ENCODE measurements at regions not wholly inside any gene's neighbourhood (a gene's known extent, or its start where the extent isn't known, plus 50 kb on each side); places are given as distances from the start of the nearest gene placed in this dataset.

DNA sequence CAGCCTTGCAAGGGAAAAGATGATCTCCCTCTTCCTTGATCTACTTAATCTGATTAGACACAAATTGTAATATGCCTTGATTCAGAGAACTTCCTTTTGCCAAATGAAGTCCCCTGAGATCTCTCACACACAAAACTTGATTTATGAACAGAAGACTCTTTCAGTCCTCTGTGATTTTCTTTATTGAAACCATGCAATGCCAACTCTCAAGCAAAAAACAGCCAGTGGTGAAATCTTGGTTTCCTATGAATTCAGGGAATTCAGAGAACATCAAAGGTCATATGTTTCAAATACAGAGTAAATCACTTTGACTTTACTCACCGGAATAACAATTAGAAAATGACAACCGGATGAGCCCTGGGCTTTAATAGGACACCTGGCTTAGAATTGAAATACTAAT lies 211.7 kb downstream of the ABHD5 start:
- TF ChIP-seq, protein P1, sequence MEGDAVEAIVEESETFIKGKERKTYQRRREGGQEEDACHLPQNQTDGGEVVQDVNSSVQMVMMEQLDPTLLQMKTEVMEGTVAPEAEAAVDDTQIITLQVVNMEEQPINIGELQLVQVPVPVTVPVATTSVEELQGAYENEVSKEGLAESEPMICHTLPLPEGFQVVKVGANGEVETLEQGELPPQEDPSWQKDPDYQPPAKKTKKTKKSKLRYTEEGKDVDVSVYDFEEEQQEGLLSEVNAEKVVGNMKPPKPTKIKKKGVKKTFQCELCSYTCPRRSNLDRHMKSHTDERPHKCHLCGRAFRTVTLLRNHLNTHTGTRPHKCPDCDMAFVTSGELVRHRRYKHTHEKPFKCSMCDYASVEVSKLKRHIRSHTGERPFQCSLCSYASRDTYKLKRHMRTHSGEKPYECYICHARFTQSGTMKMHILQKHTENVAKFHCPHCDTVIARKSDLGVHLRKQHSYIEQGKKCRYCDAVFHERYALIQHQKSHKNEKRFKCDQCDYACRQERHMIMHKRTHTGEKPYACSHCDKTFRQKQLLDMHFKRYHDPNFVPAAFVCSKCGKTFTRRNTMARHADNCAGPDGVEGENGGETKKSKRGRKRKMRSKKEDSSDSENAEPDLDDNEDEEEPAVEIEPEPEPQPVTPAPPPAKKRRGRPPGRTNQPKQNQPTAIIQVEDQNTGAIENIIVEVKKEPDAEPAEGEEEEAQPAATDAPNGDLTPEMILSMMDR (IDR thresholded peaks at IDR 0.05), result no peak
- H3K4me1 ChIP-seq (ENCODE audit: control insufficient read depth, insufficient read depth, low read length), result no peaks in the 10 kb centered on the region
- intact Hi-C loops (cut with micrococcal nuclease), result no loop called here
- H3K27ac ChIP-seq (ENCODE audit: low read length), result no peak overlapping the region
- Mint-ChIP-seq H3K9me3 (peaks cover 0 to 4% of the 10 kb centered on the region in 2 donors), H3K4me1 (no peaks in the 10 kb centered on the region), H3K4me3 (no peak overlapping the region), H3K27me3 (ENCODE audit: low read depth in 2 of 2) (peaks cover 22 to 27% of the 10 kb centered on the region in 2 donors), H3K36me3 (no peaks in the 10 kb centered on the region), H3K27ac (no peak overlapping the region)
- no peak overlapping the region for H3K4me3 ChIP-seq (ENCODE audit: low read length)
- peaks cover 3% of the 10 kb centered on the region for H3K27me3 ChIP-seq (ENCODE audit: control insufficient read depth, insufficient read depth, low read length)
- no peak for DNase-seq
- no peak for ATAC-seq
- H3K36me3 ChIP-seq (ENCODE audit: control insufficient read depth, insufficient read depth, low read length), result no peaks in the 10 kb centered on the region
- WGBS (ENCODE audit: insufficient coverage), result 100% methylated on average over 1 of the region's 2 CpGs
- H3K9me3 ChIP-seq (ENCODE audit: control insufficient read depth, insufficient read depth, low read length), result no peaks in the 10 kb centered on the region

DNA sequence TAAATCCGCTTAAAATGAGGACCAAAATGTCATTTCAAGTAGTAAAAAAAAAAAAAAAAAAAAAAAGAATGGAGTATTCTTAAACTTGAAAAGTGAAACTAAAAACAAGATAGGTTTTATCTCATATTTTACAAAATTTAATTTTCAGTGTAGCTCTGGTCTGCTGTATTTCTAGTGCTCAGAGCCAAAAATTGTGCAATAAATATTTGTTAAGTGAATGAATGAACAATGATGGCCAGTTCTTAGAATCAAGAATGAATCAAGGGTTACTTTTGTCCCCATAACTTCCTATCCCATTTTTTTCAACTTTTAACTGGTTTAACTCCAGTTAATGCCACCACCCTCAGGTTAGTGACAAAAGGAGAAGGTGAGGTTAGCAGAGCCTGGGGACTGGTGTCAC lies 214.4 kb downstream of the ABHD5 start:
- intact Hi-C loops (cut with micrococcal nuclease), result no loop called here
- H3K4me1 ChIP-seq (ENCODE audit: control insufficient read depth, insufficient read depth, low read length), result no peaks in the 10 kb centered on the region
- H3K36me3 ChIP-seq (ENCODE audit: control insufficient read depth, insufficient read depth, low read length), result no peaks in the 10 kb centered on the region
- TF ChIP-seq, protein P1 (IDR thresholded peaks at IDR 0.05), result no peak
- Mint-ChIP-seq H3K27ac (no peak overlapping the region), H3K9me3 (peaks cover 0 to 4% of the 10 kb centered on the region in 2 donors), H3K4me3 (no peak overlapping the region), H3K36me3 (no peaks in the 10 kb centered on the region), H3K4me1 (no peaks in the 10 kb centered on the region), H3K27me3 (ENCODE audit: low read depth in 2 of 2) (peaks cover 16 to 27% of the 10 kb centered on the region in 2 donors)
- DNase-seq (no peak), ATAC-seq (no peak)
- H3K27me3 ChIP-seq (ENCODE audit: control insufficient read depth, insufficient read depth, low read length), result no peaks in the 10 kb centered on the region
- no peak overlapping the region for H3K4me3 ChIP-seq (ENCODE audit: low read length)
- no peak overlapping the region for H3K27ac ChIP-seq (ENCODE audit: low read length)
- WGBS (ENCODE audit: insufficient coverage), result 100% methylated on average over 1 of the region's 1 CpG
- H3K9me3 ChIP-seq (ENCODE audit: control insufficient read depth, insufficient read depth, low read length), result no peaks in the 10 kb centered on the region

DNA sequence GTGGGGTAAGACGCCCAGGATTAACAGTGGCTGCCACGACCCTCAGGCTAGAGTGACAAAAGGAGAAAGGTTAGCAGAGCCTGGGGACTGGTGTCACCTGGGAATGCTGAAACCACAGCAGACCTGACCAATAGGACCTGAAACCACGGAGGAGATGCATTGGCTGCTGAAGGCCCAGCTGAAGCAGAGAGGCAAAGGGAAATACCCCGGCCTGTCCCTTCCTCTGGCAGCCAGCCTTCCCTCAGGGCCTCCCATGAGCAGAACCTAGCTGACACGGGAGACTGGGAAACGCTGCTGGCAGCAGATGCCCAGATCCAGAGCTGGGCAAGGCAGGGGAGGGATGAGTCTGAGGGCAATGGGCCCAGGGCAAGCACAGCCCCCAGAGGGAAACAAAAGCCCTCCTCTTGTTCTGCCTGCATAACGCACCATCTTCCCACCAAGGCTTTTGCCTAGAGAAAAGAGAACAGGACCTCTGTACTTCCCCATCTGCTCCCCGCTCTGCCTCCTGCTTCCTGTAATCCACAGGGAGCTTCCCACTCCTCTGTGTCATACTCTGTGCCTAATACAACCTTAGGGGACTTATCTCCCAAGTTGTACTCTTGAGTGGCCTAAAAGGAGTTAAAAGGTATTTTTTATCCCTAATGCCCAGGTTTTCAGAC lies 216.2 kb downstream of the ABHD5 start:
- Histone ChIP-seq H3K27me3 (ENCODE audit: control insufficient read depth, insufficient read depth, low read length) (no peaks in the 10 kb centered on the region), H3K4me3 (ENCODE audit: low read length) (no peak overlapping the region), H3K9me3 (ENCODE audit: control insufficient read depth, insufficient read depth, low read length) (no peaks in the 10 kb centered on the region), H3K36me3 (ENCODE audit: control insufficient read depth, insufficient read depth, low read length) (no peaks in the 10 kb centered on the region), H3K27ac (ENCODE audit: low read length) (no peak overlapping the region), H3K4me1 (ENCODE audit: control insufficient read depth, insufficient read depth, low read length) (no peaks in the 10 kb centered on the region)
- intact Hi-C loops (cut with micrococcal nuclease), result no loop called here
- Mint-ChIP-seq H3K9me3 (peaks cover 0 to 2% of the 10 kb centered on the region in 2 donors), H3K4me3 (no peak overlapping the region), H3K36me3 (no peaks in the 10 kb centered on the region), H3K4me1 (no peaks in the 10 kb centered on the region), H3K27ac (no peak overlapping the region), H3K27me3 (ENCODE audit: low read depth in 2 of 2) (peaks cover 16 to 27% of the 10 kb centered on the region in 2 donors)
- WGBS (ENCODE audit: insufficient coverage), result 66% methylated on average over 8 of the region's 8 CpGs
- TF ChIP-seq, protein P1 (IDR thresholded peaks at IDR 0.05), result no peak
- ATAC-seq (no peak), DNase-seq (no peak)

DNA sequence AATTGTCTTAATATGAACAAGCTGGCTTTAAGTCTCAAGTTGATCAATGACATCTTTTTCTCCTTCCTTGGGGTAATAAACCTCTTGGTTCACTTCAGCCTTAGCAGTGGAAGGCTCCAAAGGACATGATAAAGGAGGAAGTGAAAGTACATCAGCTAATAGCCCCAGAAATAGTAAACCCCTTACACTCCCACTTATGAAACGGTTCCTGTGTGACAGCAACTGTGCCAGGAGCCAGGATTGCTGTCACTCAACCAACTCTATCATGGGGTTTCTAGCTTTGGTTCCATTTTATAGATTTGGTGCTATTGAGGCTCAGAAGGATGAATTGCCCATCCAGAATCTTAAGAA lies 216.7 kb downstream of the ABHD5 start:
- no peaks in the 10 kb centered on the region for H3K9me3 Mint-ChIP-seq
- no peak overlapping the region for H3K4me3 Mint-ChIP-seq
- no peaks in the 10 kb centered on the region for H3K36me3 Mint-ChIP-seq
- no peaks in the 10 kb centered on the region for H3K27me3 ChIP-seq (ENCODE audit: control insufficient read depth, insufficient read depth, low read length)
- peaks cover 13 to 22% of the 10 kb centered on the region in 2 donors for H3K27me3 Mint-ChIP-seq (ENCODE audit: low read depth in 2 of 2)
- intact Hi-C loops (cut with micrococcal nuclease), result no loop called here
- H3K4me1 Mint-ChIP-seq, result no peaks in the 10 kb centered on the region
- ATAC-seq (no peak), DNase-seq (no peak)
- H3K27ac ChIP-seq (ENCODE audit: low read length), result no peak overlapping the region
- no peaks in the 10 kb centered on the region for H3K36me3 ChIP-seq (ENCODE audit: control insufficient read depth, insufficient read depth, low read length)
- TF ChIP-seq, protein P1 (IDR thresholded peaks at IDR 0.05), result no peak
- WGBS (ENCODE audit: insufficient coverage), result no CpG with 5 or more reads among the region's 1 CpG
- H3K9me3 ChIP-seq (ENCODE audit: control insufficient read depth, insufficient read depth, low read length), result no peaks in the 10 kb centered on the region
- H3K4me1 ChIP-seq (ENCODE audit: control insufficient read depth, insufficient read depth, low read length), result no peaks in the 10 kb centered on the region
- no peak overlapping the region for H3K4me3 ChIP-seq (ENCODE audit: low read length)
- H3K27ac Mint-ChIP-seq, result no peak overlapping the region
